ENCODE measurements at regions not wholly inside any gene's neighbourhood (a gene's known extent, or its start where the extent isn't known, plus 50 kb on each side); places are given as distances from the start of the nearest gene placed in this dataset.
"Not testable (repeated sequence)": the region's sequence is repeated elsewhere in the genome, so short reads cannot be mapped to it uniquely, and the experiment has no call there.

DNA sequence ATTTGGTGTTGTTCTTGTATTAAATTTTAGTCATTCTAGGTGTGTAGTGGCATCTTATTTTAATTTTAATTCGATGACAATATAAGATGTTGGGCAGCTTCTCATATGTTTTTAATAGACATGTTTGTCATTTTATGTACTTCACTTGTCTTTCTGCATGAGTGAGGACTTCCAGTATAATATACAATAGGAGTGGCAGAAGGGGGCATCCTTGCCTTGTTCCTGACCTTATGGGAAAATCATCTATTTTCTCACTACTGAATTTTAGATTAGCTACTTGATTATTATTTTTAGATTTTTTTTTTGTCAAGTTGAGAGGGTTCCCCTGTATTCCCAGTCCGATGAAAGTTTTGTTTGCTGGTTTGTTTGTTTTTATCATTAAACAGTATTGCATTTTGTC lies 495.2 kb upstream of the GRM3 start:
- TF ChIP-seq CTCF (IDR thresholded peaks at IDR 0.05; ENCODE audit: control extremely low read depth, extremely low read depth, low read depth, missing control alignments) = no peak
- POLR2A ChIA-PET = no interaction called here
- CTCF ChIA-PET = interaction anchor here (0.8 kb wide), 1 partner anchor 19 kb away, joined by 3 read pairs; no protein-coding TSS in a partner anchor
- no peak for DNase-seq (ENCODE audit: extremely low spot score)

DNA sequence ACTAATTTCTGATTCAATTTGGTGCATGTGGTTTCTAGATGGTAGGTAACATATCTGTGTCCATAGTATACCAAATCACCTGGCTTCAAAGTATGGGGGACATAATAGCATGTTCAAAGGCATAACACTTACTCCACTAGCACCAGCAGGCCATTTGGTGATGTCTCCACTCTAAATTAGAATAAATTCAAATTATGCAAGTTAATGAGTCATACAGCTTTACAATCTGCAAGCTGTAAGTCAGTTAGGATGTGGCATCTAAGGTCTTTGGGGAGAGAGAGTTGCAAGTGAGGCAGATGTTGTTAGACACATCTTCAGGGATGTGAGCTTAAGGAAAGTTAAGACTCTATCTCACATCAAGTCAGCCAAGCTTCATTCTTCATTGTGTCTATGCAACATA lies 506.4 kb upstream of the GRM3 start:
- ChIA-PET POLR2A (no interaction called here), CTCF (no interaction called here)
- no peak for TF ChIP-seq CTCF (IDR thresholded peaks at IDR 0.05; ENCODE audit: control extremely low read depth, extremely low read depth, low read depth, missing control alignments)
- DNase-seq (ENCODE audit: extremely low spot score) = no peak

DNA sequence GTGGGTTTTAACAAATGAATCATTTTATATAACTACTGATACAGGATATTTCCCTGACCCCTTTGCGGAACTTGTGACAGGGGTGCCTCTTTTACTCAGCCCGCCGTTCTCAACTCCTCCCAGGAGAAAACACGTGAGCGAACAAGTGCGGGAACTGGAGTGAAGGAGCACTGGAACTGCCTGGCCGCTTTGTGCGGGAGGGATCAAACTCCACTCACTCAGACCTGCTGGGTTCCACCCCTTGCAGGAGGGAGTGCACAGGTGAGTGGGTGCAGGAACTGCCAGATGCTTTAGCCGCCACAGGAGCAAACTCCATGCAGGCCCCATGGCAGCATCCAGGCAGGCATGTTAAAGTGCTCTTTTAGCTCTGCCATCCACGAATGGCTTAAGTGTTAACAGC lies 513.4 kb upstream of the GRM3 start:
- no peak for TF ChIP-seq CTCF (IDR thresholded peaks at IDR 0.05; ENCODE audit: control extremely low read depth, extremely low read depth, low read depth, missing control alignments)
- CTCF ChIA-PET = no interaction called here
- DNase-seq (ENCODE audit: extremely low spot score) = no peak
- POLR2A ChIA-PET = no interaction called here

- ChIA-PET POLR2A (no interaction called here), CTCF (no interaction called here)
- TF ChIP-seq CTCF (IDR thresholded peaks at IDR 0.05; ENCODE audit: control extremely low read depth, extremely low read depth, low read depth, missing control alignments) = no peak
- no peak for DNase-seq (ENCODE audit: extremely low spot score)
Measured at GRCh38 chr7:86123476-86123875, 520.2 kb upstream of the GRM3 start.

DNA sequence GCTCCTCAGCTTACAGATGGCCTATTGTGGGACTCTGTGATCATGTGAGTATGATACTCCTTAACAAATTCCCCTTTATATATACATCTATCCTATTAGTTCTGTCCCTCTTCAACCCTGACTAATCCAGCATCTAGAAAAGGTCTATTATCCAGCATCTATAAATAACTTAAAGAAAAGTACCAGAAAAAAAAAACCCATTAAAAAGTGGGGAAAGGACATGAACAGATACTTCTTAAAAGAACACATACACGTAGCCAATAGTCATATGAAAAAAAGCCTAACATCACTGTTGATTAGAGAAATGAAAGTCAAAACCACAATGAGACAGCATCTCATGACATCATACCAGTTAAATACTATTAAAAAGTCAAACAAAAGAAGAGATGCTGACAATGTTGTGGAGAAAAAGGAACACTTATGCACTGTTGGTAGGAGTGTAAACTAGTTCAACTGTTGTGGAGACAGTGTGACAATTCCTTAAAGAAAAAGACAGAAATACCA lies 549.5 kb upstream of the GRM3 start:
- CTCF ChIA-PET = no interaction called here
- no peak for TF ChIP-seq CTCF (IDR thresholded peaks at IDR 0.05; ENCODE audit: control extremely low read depth, extremely low read depth, low read depth, missing control alignments)
- POLR2A ChIA-PET = no interaction called here
- DNase-seq (ENCODE audit: extremely low spot score) = no peak

- ChIA-PET POLR2A (no interaction called here), CTCF (no interaction called here)
- no peak for TF ChIP-seq CTCF (IDR thresholded peaks at IDR 0.05; ENCODE audit: control extremely low read depth, extremely low read depth, low read depth, missing control alignments)
- DNase-seq (ENCODE audit: extremely low spot score) = no peak
Measured at GRCh38 chr7:86091369-86091768, 552.3 kb upstream of the GRM3 start.

GRCh38 chr7:86089455-86089854 lies 554.3 kb upstream of the GRM3 start:
- ChIA-PET CTCF (no interaction called here), POLR2A (no interaction called here)
- no peak for TF ChIP-seq CTCF (IDR thresholded peaks at IDR 0.05; ENCODE audit: control extremely low read depth, extremely low read depth, low read depth, missing control alignments)
- DNase-seq (ENCODE audit: extremely low spot score) = no peak

GRCh38 chr7:86064572-86064971 lies 579.1 kb upstream of the GRM3 start:
- CTCF ChIA-PET = not testable (repeated sequence)

More at GRCh38 chr7:86064572-86064971, 579.1 kb upstream of the GRM3 start:
- DNase-seq (ENCODE audit: extremely low spot score); POLR2A ChIA-PET: not testable (repeated sequence)

All from GM10248 (cell line).